DMS53 treated with DMSO at 0.1 percent for 48 hours (cell line): ENCODE measurements at regions not wholly inside any gene's neighbourhood (a gene's known extent, or its start where the extent isn't known, plus 50 kb on each side); places are given as distances from the start of the nearest gene placed in this dataset.
"Not testable (repeated sequence)": the region's sequence is repeated elsewhere in the genome, so short reads cannot be mapped to it uniquely, and the experiment has no call there.

Experiments used
- DNase-seq: peaks from one replicate; lab custom pipeline; 2025; ENCODE audit not compliant: unreplicated experiment; lab: John Stamatoyannopoulos, UW

DNA sequence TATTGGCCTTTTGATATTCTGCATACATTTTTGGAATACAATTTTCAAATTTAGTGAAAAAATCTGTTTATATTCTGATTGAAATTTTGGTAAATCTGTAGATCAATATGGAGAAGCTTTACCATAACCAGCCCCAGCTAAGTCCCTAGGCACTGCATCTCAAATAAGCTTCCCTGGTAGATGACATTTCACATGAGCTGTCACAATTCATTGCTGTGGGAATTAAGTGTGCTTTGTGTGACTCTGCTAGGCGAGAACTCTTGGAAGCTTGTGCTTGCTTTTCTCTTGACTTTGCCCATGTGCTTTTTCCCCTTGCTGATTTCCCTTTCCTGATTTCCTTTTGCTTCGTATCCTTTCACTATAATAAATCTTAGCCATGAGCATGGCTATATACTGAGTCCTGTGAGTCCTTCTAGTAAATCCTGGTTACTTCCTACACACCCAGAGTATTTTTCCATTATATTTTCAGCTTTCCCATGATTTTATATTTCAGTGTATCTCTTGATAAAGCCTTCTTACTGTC lies 166.5 kb upstream of the MMS22L start:
- no peak for DNase-seq

DNA sequence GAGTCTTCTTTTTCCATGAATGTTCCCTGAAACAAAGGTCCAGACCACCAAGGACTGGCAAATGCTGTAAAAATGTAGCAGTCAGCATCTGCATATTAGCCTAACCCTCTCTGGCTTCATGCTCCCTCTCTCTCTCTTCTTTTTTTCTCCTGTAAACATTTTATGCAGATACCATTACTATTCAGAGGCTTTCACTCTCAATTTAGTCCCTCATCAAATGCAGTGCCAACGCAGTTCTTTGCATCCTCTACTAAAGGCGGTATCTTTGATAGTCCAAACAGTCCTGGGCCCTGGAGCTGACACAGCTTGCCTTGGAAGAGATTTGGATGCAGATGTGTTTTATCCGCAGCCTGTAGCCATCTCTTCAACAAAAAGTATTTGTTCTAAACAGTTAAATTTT lies 167.1 kb upstream of the MMS22L start:
- no peak for DNase-seq

DNA sequence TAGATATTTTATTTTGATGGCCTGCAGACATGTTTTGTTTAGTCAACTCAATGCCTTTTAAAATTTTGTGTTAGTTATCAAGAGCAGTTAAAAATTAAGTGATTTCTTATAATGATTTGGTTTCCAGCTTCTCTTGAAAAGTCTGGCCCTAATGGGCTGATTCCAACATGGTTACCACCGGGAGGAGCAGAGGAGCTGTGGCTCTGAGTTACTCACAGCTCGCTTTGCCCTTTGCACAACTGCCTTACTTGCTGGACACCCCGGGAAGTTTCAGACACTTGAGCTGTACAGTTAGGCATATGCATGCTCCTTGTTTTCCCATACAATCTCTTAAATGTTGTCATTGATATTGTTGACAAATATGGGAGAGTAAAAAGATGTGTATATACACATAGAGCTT lies 173.1 kb upstream of the MMS22L start:
- no peak for DNase-seq

DNA sequence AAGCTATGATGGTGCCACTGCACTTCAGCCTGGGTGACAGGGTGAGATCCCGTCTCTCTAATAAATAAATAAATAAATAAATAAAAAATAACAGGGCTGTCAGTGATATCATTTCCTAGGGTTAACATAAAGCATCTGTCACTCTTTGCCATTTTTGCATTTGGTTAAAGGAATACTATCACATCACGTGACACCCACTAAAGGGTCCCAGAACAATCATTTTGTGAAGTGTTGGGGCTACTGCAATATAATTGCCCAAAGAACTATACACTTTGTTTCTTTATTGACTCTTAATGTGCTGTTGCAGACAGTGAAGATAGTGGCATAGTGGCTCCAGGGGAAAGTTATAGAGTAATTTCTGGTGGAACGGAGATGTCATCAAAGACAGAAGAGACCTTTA lies 176.5 kb upstream of the MMS22L start:
- DNase-seq: no peak

DNA sequence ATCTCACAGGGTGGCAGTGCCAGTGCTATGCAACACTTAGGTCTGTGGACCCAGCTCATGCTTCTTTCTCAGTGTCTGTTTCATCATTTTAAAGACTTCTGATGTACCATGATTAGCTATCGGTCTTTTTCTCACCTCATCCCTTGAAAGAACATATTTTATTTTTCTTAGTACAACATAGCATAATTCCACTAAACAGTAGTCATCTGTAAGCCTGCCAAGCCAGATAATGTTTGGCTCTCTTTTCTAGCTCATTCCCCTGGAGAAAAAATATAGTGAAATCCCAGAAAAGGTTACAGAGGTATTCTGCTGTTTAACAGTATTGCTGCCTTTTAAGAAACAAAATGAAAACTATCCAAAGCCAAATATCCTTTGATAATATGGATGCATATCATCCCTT lies 177.0 kb upstream of the MMS22L start:
- DNase-seq: no peak

DNA sequence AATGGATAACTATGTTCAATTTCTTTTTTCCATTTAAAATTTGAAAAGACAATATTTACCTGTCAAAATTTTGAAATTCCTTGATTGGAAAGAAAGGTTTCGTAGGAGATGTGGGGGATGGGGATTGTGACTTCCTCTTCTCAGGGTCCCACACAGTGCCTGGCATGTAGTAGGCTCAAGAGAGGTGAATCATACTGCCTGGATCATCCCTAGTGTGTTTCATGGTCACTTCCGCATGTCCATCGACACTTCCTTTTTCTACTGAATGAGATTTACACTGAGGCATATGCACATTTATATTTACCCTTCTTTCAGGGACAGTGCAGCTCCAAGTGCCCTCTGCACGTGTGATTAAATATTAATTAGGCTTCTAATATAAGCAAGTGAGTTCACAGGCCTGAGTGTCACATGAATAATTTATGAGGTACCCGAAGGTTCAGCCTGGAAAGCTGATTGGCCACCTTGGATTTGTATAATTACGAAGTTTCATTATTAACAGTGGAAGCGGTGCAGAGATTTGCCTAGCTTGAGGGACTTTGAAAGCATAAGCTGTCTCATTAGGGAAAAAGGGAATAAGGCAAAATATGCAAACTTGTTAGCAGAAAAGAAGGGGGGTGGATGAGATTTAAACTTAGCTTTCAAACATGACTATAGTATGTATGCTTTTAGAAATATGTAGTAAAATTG lies 177.5 kb upstream of the MMS22L start:
- no peak for DNase-seq

DNA sequence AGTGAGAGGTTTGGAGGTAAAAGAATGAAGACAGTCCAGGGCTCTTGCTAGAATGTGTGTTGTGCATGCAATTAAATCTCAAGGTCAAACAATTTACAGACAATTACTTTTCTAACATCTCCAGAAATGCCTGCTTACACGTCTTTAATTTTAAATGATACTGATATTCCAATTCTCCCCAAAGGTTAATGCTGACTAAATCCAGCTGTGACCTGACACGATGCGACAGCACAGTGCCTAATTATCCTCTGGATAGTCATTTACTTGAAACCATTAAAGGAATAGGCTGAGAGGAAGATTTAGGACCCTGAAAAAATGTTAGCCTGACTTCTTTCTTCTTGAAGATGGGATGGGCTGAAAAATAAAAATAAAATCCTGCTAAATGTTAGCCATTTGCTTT lies 178.2 kb upstream of the MMS22L start:
- DNase-seq: no peak

DNA sequence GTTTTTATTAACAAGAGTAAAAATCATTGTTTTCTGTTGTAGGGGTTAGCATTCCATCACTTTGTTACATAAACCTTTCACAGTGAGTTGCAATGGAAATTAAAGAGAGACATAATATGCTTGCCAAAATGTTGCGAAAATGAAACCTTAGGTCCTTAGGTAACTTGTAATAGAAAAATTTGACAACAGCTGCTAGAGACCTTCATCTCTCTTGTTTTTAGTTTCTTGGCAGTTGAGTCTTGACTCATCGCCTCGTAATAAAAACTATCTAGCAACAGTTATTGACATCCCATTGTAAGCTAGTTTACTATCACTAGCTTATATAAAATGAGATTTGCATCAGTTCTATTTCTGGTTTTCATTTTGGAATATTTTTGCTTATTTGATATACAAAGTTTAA lies 179.0 kb upstream of the MMS22L start:
- no peak for DNase-seq

DNA sequence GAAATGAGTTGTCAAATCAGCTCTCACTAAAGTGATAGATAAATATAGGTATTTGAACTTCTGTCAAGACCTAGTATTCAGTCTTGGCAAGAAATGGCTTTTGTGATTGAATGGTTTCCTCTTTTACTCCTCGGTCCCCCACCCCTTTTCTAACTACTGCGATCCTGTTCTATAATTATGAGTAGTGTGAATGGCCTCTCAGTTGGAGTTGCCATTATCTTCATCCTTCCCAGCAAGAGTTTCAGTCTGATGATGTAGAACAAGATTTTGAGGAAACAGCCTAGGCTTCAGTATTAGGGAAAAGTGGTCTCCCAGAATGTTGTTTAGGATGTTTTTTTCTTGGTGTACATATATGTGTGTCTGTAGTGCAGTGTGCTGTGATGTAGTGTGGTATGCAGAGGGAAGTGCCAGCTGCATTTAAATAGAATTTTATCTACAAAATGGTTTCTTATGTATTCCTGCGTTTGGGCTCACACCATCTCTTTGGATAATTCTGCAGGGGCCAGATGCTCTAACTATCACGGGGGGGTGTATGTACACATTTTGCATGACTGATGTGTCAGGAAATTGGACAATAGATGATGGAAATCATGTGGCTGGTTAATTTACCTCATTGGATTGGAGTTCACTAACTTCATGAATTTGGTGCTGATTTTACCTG lies 180.1 kb upstream of the MMS22L start:
- no peak for DNase-seq

DNA sequence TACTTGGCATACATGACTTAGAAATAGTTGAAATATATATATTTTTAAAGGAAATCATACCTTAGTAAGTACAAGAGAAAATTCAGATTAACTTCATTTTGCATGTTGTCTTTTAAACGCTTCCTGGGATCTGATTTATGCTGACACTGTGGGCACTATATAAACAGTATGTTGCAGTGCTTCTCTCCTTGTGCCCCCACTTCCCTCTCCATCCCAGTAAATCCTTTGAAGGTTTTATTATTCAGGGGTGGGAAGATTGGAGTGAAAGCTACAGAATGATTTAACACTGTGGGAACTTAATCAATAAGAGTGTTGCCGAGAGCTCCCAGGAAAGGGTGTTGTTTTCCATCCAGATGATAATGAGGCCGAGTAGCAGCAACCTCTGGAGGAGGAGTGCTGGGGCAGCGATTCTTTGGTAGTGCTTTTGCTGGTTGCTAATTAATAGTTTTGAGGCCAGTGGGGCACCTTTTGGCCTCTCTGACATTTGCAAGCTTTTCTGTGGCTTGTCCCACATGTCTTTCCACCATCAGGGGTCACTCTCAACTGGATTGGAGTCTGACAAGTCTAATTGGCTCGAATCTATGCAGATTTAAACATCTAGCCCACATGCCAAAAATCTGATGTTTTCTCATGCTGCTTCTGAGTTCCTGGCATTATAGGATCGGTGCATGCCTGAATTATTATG lies 183.0 kb upstream of the MMS22L start:
- no peak for DNase-seq

DNA sequence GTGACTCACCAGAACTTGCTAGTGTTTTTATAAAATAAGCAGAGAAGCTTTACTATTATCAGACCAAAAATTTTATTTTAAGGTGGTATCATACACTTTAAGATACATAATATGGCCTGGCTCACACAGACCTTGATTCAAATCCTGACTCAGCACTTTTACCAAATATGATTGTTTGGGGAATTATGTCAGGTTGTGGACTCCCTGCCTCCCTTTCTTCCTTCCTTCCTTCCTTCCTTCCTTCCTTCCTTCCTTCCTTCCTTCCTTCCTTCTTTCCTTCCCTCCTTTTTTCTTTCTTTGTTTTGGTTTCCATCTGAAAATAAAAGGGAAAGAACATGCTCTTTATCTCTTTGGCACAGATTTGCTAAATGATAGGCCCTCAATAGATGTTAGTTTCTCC lies 186.0 kb upstream of the MMS22L start:
- DNase-seq: no peak

DNA sequence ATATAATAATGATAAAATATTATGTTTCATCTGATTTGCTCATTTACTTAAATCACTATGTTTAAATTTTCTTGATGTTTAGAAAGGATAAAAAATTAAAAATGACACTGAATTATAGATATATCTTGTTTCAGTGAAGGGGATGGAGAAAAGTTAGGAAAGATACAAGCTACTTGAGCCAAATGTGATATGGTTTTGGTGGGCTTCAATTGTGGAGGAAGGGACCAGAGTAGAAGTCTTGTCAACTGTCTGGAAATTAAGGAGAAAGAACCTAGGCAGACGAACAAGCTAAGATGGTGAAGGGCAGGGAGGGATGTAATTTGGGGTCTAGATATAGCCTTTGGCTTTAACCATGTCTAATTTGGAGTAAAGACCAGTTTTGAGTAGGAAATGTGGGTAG lies 186.4 kb upstream of the MMS22L start:
- no peak for DNase-seq

DNA sequence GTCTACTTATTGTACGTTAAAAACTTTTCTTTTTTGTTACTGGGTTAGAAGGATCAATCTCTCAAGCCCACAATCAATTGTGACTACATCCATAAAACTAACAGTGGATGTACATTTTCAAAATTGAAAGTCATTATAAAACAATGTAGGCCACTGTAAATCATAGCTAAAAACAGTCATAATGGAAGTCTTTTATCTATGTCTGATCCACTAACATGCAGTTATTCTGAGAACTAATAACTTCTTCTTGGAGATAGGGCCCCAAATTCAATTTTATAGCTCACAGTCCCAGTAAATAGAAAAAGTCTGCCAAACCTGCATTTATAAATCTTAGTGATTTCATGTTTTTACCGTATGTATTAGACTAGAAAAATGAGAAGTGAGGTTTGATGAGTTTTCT lies 187.3 kb upstream of the MMS22L start:
- DNase-seq: no peak

DNA sequence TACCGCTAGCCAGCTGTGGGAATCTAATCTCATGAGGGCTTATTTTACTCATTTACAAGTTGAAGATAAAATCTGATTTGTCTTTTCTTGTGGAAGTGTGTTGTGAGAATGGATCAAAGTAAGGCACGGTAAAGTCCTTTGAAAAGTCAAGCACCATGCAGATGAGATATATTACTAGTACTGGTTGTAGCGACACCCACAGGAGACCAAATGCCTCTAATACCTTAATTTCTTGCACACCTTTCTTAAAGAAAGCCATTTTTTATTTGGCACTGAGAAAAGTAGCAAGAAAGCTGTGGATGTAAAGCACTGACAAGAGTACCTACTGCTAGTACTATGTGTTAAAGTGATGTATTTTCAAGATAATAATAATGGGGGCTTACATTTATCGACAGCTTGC lies 191.0 kb upstream of the MMS22L start:
- DNase-seq: no peak

DNA sequence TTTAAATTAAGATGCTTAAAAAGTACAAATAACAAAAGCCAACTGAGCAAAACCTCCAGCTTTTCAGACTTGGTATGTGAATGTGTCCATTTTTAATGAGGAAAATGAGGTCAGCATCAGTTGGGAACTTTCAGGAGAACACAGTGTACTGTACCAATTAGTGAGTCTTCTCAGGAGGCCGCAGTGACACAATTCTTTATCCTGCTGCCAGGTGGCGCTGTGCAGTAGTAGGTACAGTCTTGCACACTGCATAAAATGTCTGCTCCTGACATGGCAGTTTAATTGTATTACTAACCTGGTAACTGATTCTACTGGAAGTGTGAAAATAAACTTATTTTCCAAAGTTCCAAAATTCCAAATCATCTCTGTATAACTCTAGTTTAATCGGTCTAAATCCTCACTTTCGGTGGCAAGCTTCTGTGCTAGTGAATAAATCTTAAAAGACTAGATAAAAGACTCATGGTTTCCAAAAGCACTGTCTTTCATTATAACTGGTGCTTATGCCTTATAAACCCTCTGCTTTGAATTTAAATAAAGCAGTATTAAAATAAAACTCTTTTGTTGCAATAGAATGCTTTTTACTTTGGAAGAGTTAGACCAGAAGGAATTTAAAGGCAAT lies 214.8 kb upstream of the MMS22L start:
- peak; percentile 62 for DNase-seq

DNA sequence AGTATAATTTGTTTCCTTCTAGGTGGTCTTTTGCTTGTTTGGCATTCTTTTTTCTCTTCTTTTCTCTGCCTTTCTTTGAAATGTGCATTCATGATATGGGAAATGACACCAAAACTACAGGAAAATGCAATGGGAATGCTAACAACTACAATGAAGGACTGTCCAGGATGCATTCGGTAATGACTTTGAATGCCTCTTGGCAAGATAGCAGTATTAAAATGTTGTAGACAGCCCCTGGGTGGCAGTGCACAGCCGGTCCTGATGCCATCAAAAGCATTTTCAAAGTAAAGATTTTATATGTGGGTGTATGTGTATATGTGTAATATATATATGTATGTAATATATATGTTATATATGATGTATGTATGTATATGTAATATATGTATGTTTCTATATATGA lies 218.8 kb upstream of the MMS22L start:
- no peak for DNase-seq

DNA sequence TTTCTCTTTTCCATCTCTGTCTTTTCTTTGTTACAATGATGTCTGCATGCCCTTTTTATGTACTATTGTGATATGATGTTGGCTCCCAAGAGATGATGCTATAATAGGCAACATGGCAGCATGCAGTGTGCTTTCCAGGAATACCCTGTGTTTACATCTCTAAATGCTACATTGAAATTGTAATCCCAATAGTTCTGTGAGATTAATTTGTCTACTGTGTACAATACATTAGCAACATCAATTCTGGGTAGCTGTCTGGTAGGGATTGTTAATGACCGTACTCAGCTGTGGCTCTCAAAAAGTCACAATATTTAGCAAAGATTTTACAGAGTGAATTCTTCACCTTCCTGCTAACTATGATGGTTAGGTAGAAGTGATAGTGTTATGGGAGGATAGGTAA lies 225.6 kb upstream of the MMS22L start:
- no peak for DNase-seq

DNA sequence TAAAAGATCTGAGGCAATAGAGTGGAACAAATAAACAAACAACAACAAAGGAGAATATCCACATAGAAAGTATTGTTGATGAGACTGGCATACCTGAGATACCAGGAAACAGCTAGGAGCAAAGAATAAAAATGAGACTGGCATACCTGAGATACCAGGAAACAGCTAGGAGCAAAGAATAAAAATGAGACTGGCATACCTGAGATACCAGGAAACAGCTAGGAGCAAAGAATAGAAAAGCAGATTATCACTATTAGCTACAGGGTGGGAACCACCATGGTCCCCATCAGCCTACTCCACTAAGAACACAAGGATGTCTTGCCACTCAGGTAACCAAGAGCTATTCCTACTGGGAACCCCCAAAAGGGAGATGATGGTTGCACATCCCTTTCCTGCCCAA lies 230.2 kb upstream of the MMS22L start:
- DNase-seq: not testable (repeated sequence)

DNA sequence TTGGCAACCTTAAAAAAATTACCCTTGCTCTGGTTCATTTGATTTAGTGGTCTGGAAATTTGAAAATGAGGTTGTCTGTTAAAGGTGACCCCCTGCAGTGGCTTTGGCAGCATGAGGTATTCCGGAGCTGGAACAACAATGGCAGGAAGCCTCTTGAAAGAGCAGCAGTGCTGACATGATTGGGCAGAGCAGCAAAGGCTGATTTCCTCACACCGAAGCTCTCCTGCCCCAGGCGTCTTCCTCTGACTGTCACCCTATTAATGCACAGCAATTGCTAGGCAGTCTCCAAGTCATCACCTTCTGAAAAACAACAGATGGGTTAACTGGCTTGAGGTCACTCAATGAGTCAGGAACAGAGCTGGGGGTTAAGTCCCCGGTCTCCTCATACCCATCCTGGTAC lies 241.8 kb upstream of the MMS22L start:
- no peak for DNase-seq

DNA sequence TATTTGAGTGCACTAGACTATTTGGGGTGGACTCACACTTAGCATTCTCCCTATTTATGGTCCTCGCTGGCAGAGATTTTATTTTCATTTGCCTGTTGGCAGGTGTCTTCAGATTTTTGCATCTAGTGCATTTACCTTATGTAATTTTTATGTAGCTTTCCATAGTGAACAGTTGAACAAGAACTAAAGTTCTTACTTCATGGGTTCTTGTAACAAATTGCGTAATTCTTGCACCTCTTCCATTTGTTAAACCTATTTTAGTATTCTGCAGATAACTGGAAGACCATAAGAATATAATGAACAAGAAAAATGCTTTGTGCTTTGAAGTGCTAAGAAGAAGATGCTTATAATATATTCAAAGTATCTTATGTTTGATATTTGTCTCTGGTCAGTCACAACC lies 252.8 kb upstream of the MMS22L start:
- DNase-seq: no peak

DNA sequence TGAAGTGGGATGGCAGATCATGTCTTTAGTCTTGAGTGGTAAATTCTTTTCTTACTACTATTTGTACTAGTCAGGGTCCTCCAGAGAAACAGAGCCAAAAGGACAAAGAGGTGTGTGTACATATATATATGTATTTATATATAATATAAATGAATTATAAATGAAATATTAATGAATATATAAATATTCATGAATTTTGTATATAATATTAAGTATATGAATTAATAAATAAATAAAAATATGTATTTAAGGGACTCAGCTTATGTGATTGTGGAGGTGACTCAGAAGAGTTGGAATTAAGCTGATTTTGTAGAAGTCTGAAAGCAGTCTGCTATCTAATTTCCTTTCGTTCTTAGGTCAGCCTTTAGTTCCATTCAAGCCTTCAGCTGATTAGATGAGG lies 265.3 kb upstream of the MMS22L start:
- DNase-seq: no peak

DNA sequence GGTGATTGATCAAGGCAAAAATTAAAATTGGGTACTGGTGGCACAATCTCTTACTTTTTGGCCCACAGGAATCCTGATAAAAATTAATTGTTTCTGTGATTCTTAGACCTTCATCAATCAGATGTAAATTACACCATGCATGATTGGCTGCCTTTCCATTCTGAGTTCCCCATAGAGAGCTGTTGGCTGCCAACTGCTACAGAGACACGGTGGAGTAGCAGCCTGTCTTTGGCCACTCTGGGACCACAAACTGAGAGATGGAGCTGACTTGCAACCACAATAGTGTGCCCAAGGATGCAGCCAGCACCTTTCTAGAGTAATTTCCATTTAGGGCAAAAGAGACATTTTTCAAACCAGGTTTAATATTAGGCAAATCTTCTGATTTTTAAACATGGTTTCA lies 274.3 kb upstream of the MMS22L start:
- no peak for DNase-seq
